HK-2 (cell line): ENCODE measurements at regions not wholly inside any gene's neighbourhood (a gene's known extent, or its start where the extent isn't known, plus 50 kb on each side); places are given as distances from the start of the nearest gene placed in this dataset.

Experiments used
- DNase-seq: peaks from one replicate; pipeline ENCODE4 v3.0.0-alpha.2; 2018; ENCODE audit not compliant: unreplicated experiment

DNA sequence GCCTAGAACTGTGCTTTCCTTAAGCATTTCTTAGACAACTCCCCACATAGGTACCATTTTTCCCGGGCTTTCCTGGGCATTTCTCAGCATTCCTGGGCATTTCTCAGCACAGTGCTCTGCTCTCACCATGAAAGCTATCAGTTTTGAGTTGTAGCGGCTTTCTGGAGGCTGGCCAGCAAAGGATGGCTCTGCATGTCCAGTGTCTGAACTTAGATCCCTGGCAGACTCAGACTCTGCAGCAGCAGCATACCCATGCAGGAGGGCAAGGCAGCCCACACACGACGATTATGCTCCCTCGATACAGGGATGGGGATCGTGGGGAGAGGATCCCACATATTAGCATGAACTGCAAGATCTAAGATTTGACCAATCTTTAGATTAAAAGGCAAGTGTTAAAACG lies 248.9 kb upstream of the MKI67 start:
- DNase-seq = no peak

DNA sequence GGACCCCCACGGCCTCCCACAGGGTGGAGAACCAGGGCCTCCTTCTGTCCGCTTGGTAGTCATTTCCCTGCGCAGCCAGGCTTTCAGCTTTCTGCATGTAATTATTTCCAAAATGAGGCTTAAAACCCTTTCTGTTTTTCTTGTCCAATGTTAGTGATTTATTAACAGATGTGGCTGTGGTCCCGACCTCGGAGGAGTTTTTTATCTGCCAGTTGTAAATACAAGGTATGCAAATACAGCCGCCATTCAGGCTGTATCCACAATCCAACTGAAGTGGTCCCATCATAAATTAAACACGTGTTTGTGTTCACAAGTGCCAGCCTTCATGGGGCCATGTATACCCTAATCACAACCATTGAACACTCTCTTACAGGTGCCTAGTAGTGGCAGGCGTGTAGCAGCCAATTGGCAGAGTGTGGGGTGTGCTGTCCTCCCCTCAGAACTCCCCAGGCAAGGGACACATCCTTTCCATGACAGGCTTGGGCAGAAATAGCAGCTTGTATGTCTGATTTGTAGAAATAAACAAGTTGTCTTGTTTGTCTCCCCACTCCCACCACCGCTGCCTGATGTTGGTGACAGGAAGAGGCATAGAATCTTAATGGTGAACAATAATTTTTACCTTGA lies 251.3 kb upstream of the MKI67 start:
- DNase-seq = no peak

DNA sequence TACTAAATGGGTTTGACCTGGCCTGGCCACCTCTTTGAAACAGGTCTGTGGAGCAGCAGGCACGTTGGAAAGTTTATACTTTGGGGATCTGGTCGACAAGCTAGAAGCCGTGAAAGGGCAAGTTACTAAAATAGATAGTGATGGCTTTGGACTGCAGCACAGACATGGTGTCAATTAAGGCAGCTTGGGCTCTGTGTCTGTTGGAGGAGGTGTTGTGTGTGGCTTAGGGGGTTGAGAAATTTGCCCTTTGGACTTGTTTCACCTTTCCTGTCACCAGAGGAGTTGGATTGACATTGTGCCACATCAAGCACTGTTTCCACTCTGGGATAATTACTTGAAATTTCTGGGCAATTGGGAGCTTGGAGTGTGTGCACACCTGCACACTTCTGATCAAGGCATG lies 251.8 kb upstream of the MKI67 start:
- no peak for DNase-seq

DNA sequence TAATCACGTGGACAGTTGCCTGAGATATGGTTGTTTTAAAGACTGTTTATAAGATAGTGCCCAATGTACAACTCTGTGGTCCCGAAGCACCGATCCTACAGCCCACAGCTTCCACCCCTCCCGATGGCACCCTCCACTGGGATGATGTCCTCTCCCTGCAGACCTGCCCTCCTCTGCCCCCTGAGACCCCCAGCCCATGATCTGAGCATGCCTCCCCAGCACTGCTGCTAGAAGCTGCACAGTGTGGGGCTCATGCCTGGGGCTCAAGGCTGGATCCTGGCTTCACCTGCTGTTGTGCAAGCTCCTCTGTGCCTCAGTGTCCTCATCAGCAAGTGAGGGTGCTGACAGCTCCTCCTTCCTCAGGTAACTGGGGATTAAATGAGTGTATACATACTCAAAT lies 254.7 kb upstream of the MKI67 start:
- no peak for DNase-seq

DNA sequence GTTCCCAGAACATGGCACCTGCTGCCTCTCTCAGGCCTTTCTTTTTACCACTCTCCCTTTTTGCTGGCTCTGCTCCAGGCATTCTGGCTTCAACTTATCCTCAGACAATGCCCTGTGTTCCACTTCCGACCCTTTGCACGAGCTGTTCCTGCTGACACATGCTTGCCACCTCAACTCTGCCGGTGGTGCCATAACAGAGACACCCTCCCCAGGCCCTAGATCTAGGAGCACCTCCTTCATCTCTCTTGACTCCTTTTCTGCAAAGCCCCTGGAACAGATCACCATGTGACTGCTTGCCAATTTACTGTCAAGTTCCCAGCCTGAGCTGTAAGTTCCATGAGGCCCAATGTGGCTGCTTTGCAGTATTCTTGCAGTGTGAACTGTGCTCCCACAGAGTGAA lies 256.0 kb upstream of the MKI67 start:
- no peak for DNase-seq

DNA sequence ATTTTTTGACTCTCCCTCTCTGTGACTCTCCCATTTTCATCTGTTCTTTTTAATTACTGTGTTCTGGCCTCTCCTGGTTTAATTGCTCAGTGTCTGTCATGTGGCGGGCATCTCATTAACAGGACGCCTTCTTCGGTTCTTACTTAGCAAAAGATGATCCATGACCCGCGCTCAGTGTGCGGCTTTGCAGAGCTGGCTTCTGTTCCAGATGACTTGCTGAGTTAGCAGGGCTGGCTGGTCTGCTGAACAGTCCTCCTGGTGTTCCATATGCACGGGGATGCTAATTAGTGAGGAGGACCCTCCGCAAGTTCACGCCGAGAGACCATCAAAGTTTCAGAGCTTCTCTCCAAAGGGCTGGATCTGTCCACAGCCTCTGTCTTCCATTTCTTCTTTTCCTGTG lies 258.6 kb upstream of the MKI67 start:
- DNase-seq = no peak

DNA sequence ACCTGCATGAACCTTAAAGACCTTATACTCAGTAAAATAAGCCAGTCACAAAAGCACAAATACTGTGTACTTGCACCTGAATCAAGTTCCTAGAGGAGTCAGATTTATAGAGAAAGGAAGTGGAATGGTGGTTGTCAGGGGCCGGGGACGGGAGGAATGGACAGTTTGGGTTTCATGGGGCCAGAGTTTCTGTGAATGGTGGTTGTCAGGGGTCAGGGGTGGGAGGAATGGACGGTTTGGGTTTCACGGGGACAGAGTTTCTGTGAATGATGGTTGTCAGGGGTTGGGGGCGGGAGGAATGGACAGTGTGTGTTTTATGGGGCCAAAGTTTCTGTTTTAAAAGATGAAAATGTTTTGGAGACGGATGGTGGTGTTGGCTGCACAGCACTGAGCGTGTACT lies 260.0 kb upstream of the MKI67 start:
- no peak for DNase-seq

DNA sequence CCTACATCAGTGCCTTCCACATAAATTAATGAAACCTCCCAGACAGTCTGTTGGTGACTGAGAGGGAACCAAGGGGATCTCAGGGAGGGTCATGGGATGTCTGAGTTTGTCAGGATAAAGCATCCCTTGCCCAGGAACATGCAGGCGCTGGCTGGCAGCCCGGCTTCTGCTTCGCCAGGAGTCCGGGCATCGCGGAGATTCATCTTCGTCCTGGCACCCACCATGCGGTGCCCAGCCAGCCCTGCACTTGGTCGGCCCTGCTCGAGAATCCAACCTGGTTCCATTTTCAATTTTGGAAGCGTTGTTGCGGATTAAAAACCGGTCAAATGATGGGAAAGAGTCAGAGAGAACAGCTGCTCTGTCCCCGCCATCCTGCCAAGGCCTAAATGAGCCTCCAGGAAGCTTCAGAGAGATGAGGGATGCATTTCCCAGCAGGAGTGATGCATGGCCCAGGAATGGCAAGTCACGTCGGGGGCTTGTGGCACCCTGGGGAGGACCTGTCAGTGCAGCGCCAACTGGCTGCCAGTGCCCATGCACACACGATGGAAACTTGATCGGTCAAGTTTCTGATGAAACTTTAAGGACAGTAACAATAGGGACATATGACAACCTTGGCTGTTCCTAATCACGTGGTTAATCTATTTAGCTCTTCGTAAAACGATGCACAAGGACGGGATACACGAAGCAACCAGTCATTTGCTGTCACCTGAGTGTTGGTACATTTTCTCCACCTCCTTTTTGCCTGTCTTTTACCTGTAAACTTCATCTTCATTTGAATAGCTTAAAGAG lies 260.8 kb upstream of the MKI67 start:
- DNase-seq = no peak

DNA sequence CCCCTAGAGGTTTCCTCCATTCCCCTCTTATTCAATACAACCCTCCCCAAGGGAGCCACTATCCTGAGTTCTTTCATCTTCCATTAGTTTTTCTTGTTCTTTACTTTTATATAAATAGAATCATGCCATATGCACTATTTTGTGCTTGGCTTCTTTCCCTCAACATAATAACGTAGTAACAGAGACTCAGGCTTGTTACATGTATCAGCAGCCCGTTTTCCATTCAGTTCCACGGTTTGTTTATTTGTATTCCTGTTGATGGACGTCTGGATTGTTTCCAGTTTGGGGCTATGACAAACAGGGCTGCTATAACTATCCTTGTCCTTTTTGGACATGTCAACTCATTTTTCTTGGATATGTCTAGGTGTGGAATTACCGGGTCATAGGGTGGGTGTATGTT lies 264.4 kb upstream of the MKI67 start:
- DNase-seq = no peak

DNA sequence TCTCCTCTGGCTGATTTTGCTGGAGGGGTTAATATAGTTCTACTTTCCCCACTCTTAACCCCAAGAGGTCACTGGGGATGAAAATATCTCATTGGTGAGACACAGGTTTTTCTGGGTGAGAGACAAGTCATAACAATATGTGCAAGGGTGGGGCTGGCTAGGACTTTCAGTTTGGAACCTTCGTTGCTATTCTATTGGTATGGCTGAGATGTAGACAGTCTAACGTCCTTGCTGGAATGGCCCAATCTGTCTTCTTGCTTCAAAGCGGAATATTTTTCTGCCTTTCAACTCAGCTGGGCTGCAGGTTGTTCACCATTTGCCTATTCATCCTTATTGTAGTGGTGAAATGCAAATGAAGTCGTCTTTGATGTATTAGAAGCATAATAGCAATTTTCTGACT lies 267.3 kb upstream of the MKI67 start:
- no peak for DNase-seq

DNA sequence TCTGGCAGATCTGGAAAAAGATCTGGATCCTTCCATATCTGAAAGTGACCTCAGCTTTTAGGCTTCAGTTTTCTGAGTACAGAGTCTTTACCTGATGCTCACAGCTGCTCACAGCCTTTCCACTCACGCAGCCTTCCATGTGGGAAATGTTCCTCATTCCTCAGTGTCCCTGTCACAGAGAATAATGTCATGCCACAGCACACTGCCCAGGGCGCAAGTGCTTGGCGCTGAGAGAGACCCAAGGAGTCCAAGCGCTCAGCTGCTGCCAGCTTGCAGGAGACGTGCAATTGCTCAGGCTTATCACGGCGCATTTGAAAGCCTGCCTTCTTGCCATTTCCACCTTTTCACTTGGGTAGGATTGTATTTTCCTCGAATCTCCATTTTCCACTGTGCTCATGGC lies 271.9 kb upstream of the MKI67 start:
- no peak for DNase-seq

DNA sequence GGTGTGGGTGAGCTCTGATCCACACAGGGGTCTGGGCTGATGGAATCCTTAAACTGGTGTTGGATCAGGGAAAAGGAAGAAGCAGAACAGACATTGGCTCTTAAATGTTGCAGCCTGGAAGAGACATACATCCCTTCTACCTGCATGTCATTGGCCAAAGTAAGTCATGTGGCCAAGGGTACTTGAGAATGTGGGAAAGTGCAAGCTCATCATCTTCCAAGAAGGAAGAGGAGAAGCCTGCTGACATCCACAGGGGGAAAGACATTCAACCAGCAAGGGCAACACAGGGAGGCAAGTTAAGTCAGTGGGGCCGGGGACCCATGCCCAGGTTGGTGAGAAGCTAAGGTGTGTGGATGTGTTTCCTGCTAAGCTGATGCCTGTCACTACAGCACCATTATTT lies 272.8 kb upstream of the MKI67 start:
- DNase-seq = no peak

DNA sequence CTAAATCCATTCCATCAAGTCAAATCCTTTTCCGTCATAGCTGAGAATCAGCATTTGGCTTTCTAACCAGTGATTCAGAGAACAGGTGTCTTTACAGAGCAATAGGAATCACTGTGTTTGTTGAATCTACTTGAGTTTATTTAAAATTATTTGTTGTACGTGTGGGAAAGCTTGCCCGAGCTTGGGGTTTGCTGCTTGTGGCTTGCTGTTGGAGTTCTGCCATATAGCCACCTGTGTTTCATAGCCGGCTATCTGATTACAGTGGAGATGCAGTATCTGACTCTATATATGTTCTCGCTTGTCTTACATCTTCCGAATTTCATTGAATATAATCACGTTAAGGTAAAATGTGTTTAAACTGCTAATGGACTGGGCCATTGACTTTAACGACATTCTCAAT lies 274.3 kb upstream of the MKI67 start:
- no peak for DNase-seq

DNA sequence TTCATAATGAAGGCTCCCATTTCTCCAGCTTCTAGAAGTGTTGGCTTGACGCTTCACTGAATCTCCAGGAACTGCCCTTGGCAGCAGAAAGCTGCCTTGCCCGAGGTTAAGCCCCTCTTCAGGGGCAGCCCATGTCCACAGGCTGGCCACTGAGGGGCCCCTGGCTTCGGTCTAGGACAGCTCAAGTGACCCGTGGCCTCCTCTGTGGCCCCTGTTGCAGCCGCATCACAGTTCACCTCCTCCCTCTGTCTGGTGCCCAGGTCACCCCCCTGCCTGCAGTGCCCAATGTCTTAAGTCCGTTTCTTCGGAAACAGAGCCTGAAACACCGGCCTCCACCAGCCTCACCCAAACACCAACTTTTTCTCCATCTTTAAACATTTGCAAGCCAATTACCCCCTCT lies 279.2 kb upstream of the MKI67 start:
- no peak for DNase-seq

DNA sequence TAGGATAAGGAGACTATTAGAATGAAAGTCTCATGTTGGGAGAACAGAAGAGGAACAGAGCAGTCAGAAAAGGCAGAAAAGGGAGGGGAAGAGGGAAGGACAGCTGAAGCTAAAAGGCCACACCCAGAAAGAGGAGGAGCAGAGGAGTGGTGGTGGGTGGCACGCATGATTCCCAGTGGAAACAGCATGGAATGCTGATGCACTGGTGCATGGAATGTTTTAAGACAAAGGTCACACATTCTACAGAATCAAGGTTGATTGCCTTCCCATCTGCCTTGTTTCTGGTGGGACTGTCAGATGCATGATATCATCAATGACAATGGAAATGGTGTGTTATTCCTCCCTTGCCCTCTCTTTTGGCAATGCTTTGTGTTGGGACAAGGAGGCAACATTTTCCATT lies 285.4 kb upstream of the MKI67 start:
- DNase-seq = no peak

DNA sequence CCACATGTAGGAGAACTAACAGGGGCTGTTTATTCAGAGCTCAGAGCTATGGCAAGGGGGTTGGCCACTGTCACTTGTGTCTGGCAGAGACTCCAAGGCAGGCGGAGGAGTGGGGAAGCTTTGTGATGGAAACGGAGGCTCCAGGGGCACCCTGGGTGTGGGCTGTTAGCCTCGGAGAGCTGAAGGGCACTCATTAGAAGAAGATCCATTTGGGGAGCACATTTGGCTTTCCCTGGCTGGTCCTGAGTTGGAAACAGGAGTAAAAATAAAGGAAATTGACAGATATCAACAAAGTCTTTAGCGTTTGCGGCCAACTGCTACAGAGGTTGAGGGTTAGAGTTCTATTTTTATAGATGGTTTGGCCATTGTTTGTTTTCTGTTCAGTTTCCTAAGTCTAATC lies 288.3 kb upstream of the MKI67 start:
- DNase-seq = no peak

DNA sequence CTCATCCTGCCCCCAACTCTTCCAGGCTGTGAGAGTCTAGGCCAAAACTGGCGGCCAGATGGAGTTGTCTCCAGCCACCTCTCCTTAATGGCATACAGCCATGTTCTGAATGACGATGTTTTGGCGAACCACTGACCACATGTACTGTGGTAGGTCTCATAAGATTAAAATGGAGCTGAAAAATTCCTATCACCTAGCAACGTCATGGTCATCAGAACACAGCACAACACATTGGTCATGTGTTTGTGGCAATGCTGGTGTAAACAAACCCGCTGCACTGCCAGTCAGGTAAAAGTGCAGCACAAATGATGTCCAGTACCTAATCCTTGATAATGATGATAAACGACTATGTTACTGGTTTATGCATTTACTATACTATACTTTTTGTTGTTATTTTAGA lies 290.0 kb upstream of the MKI67 start:
- no peak for DNase-seq

DNA sequence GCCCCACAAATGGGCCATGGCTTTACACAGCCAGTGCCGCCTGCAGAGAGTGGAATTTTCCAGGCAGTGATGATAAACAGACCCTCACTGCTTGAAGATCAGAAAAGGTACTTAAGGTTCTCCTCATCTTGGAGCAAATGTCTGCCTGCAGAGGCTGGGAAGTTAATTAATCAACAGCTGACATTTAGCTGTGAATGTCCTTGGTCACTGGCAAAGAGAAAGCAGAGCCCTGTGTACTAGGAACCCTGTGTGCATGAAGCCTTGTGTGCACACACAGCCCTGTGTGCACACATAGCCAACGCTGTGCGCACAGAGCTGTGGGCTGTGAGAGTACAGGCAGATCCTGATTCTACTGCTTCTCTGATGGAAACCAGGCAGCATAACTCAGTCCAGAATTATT lies 291.6 kb upstream of the MKI67 start:
- no peak for DNase-seq

DNA sequence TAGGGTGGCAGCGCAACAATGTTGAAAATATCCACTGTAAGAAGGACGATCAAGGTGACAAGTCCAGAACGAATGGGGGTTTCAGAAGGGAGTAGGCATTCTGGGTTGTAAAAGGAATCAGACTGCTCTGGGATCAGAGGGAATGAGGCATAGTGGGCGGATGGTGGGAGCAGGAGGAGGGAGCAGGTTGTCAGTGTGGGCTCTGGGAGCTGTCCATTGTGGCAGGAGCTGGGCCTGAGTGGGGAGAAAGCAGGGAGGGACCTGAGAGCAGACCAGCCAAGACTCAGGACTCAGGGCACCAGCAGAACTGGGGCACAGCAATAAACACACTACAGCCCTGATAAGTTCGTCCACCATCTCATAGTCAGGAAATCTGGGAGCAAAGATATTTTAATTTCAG lies 292.6 kb upstream of the MKI67 start:
- no peak for DNase-seq

DNA sequence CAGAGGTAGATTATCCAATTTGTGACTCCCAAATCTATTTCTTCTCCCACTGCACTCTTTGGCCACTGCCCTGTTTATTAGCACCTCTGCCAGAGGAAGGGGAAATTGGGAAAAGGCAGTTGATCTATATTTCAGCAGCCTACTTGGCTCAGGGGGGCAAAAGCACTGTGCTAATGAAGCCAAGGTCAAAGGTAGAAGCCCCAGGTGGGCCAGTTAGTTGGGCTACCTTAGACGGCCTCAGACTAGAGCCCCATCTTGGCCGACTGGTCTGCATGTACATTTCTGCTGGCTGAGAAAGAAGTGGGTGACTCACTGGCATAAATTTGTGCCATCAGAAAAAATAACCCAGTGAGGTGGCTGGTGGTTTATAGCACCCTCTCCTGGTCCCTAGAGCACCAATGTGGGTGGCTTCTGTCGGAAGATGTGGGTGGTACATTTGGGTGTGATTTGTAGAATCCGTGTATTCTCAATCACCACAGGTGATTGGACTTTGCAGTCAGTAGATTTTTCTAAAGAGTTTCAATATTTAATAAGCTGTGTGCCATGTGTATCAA lies 293.3 kb upstream of the MKI67 start:
- no peak for DNase-seq

DNA sequence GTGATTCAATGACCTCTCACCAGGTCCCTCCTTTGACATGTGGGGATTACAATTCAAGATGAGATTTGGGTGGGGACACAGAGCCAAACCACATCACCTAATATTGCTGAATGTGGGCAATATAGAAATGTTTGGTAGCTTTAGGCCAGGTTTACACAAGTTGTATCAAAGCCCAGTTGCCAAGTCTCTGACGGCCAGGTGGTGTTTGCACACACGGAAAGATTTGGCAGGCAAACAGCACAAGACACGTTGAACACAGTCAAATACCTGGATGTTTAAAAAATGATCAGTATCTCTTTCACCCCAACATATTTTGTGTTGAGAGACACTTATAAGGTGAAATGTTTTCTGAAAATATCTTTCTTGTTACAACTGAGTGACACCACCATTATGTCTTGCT lies 294.4 kb upstream of the MKI67 start:
- no peak for DNase-seq

DNA sequence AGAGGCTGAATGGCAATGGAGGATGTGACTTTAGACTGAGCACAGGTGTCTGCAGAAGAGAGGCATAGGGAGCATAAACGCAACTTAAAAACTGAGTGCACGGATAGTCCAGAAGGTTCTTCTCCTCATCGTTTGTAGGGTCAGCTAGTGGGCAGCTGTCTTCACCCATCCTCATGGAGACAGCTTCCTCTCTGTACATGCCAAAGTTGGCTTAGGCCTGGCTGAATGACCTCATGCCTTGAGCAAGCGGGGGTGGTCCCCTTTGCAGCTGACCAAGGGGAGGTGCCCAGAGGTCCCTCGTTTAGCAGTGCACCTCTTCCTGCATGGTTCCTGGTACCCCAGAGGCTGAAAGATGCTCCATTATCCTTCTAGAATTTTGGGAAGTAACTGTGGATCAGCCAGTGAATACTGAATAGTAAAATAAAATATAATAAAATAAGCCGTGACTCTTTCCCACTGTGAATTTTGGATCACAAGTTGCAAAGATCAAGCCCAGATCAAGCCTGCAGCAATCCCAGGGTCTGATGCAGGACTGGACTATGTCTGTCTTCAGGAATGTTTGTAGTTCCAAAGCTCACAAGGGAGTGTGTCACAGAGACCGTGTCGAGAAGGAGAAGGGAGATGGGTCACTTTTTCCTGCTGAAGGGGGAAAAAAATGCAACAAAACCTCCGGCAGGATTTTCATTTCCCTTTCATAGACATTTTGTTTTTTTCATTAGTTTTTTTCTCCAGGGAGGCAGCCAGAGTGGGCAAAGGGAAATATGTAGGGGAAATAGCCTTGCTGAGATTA lies 295.3 kb upstream of the MKI67 start:
- no peak for DNase-seq

DNA sequence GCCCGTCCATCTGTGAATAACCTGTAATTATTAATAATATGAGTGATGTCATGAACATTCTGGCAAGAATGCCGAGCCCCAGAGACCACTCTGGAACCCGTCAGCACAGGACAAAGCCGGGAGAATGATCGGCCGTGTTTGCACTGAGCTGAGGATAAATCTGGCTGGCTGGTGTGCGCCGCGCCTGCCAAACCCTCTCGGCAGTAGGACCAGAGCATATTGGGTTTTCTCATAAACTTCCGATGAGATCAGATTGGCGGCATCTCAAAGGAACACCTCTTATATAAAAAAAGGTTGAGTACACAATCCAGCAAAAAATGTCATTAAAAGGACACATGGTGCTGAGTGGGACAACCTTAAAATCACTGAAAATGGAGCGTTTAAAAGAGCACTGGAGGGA lies 296.0 kb upstream of the MKI67 start:
- DNase-seq = no peak
